NCI-H1048 (cell line): ENCODE measurements at regions not wholly inside any gene's neighbourhood (a gene's known extent, or its start where the extent isn't known, plus 50 kb on each side); places are given as distances from the start of the nearest gene placed in this dataset.
"Not testable (repeated sequence)": the region's sequence is repeated elsewhere in the genome, so short reads cannot be mapped to it uniquely, and the experiment has no call there.

Experiments
- DNase-seq: peaks from one replicate; lab custom pipeline; 2025; lab: John Stamatoyannopoulos, UW

GRCh38 chr9:74334271-74334670, 162.9 kb upstream of the RORB start:
- no peak for DNase-seq

GRCh38 chr9:74336161-74336560, 161.0 kb upstream of the RORB start:
- DNase-seq, result no peak

- DNase-seq, result no peak
Measured at GRCh38 chr9:74348777-74349176, 148.4 kb upstream of the RORB start.

- DNase-seq, result no peak
Measured at GRCh38 chr9:74355107-74355506, 142.0 kb upstream of the RORB start.

- no peak for DNase-seq
Measured at GRCh38 chr9:74357577-74357976, 139.6 kb upstream of the RORB start.

GRCh38 chr9:74358959-74359358, 138.2 kb upstream of the RORB start:
- peak; percentile 44 for DNase-seq

- DNase-seq, result no peak
Measured at GRCh38 chr9:74361508-74361907, 135.6 kb upstream of the RORB start.

GRCh38 chr9:74362423-74362822, 134.7 kb upstream of the RORB start:
- peak; percentile 69 for DNase-seq

- DNase-seq, result no peak
Measured at GRCh38 chr9:74366111-74366510, 131.0 kb upstream of the RORB start.

- no peak for DNase-seq
Measured at GRCh38 chr9:74369844-74370243, 127.3 kb upstream of the RORB start.

GRCh38 chr9:74373348-74373747, 123.8 kb upstream of the RORB start:
- DNase-seq, result no peak

GRCh38 chr9:74379718-74380117, 117.4 kb upstream of the RORB start:
- peak; percentile 29 for DNase-seq

GRCh38 chr9:74391816-74392215, 105.3 kb upstream of the RORB start:
- DNase-seq, result no peak

GRCh38 chr9:74403581-74403980, 93.6 kb upstream of the RORB start:
- DNase-seq, result no peak

- DNase-seq, result no peak
Measured at GRCh38 chr9:74404620-74405019, 92.5 kb upstream of the RORB start.

- no peak for DNase-seq
Measured at GRCh38 chr9:74407166-74407565, 90.0 kb upstream of the RORB start.

GRCh38 chr9:74412236-74412979, 84.7 kb upstream of the RORB start:
- no peak for DNase-seq

- DNase-seq, result no peak
Measured at GRCh38 chr9:74413876-74414275, 83.3 kb upstream of the RORB start.

GRCh38 chr9:74414325-74414724, 82.8 kb upstream of the RORB start:
- no peak for DNase-seq

- no peak for DNase-seq
Measured at GRCh38 chr9:74415995-74416394, 81.1 kb upstream of the RORB start.

- DNase-seq, result not testable (repeated sequence)
Measured at GRCh38 chr9:74424488-74424887, 72.6 kb upstream of the RORB start.

GRCh38 chr9:74431467-74431866, 65.7 kb upstream of the RORB start:
- DNase-seq, result no peak

- DNase-seq, result no peak
Measured at GRCh38 chr9:74443036-74443750, 53.9 kb upstream of the RORB start.

- DNase-seq, result no peak
Measured at GRCh38 chr9:74444369-74444768, 52.8 kb upstream of the RORB start.
